ENCODE measurements at regions not wholly inside any gene's neighbourhood (a gene's known extent, or its start where the extent isn't known, plus 50 kb on each side); places are given as distances from the start of the nearest gene placed in this dataset.

GRCh38 chr7:46202379-46202778 lies 281.3 kb upstream of the IGFBP3 start:
- DNase-seq (ENCODE audit: low read depth), result no peak

GRCh38 chr7:46201961-46202360 lies 280.9 kb upstream of the IGFBP3 start:
- no peak for DNase-seq (ENCODE audit: low read depth)

- no peak for DNase-seq (ENCODE audit: low read depth)
Measured at GRCh38 chr7:46198701-46199100, 277.6 kb upstream of the IGFBP3 start.

GRCh38 chr7:46197785-46198540 lies 276.9 kb upstream of the IGFBP3 start:
- DNase-seq (ENCODE audit: low read depth), result no peak

- no peak for DNase-seq (ENCODE audit: low read depth)
Measured at GRCh38 chr7:46195934-46196333, 274.9 kb upstream of the IGFBP3 start.

GRCh38 chr7:46192271-46192670 lies 271.2 kb upstream of the IGFBP3 start:
- DNase-seq (ENCODE audit: low read depth), result no peak

GRCh38 chr7:46191776-46192175 lies 270.7 kb upstream of the IGFBP3 start:
- no peak for DNase-seq (ENCODE audit: low read depth)

GRCh38 chr7:46191296-46191695 lies 270.2 kb upstream of the IGFBP3 start:
- DNase-seq (ENCODE audit: low read depth), result no peak

- DNase-seq (ENCODE audit: low read depth), result no peak
Measured at GRCh38 chr7:46189255-46189790, 268.3 kb upstream of the IGFBP3 start.

- DNase-seq (ENCODE audit: low read depth), result no peak
Measured at GRCh38 chr7:46186131-46186530, 265.1 kb upstream of the IGFBP3 start.

- DNase-seq (ENCODE audit: low read depth), result no peak
Measured at GRCh38 chr7:46179061-46179610, 258.1 kb upstream of the IGFBP3 start.

- DNase-seq (ENCODE audit: low read depth), result peak; percentile 46
Measured at GRCh38 chr7:46178661-46179060, 257.6 kb upstream of the IGFBP3 start.

GRCh38 chr7:46177821-46178220 lies 256.7 kb upstream of the IGFBP3 start:
- DNase-seq (ENCODE audit: low read depth), result no peak

- DNase-seq (ENCODE audit: low read depth), result no peak
Measured at GRCh38 chr7:46175221-46175620, 254.1 kb upstream of the IGFBP3 start.

- no peak for DNase-seq (ENCODE audit: low read depth)
Measured at GRCh38 chr7:46174196-46174580, 253.1 kb upstream of the IGFBP3 start.

- DNase-seq (ENCODE audit: low read depth), result no peak
Measured at GRCh38 chr7:46173476-46174195, 252.6 kb upstream of the IGFBP3 start.

- DNase-seq (ENCODE audit: low read depth), result no peak
Measured at GRCh38 chr7:46170792-46171191, 249.7 kb upstream of the IGFBP3 start.

- no peak for DNase-seq (ENCODE audit: low read depth)
Measured at GRCh38 chr7:46170021-46170420, 248.9 kb upstream of the IGFBP3 start.

- no peak for DNase-seq (ENCODE audit: low read depth)
Measured at GRCh38 chr7:46169384-46169755, 248.3 kb upstream of the IGFBP3 start.

- DNase-seq (ENCODE audit: low read depth), result no peak
Measured at GRCh38 chr7:46168671-46169383, 247.8 kb upstream of the IGFBP3 start.

- DNase-seq (ENCODE audit: low read depth), result no peak
Measured at GRCh38 chr7:46168231-46168630, 247.2 kb upstream of the IGFBP3 start.

- no peak for DNase-seq (ENCODE audit: low read depth)
Measured at GRCh38 chr7:46165276-46165675, 244.2 kb upstream of the IGFBP3 start.

- no peak for DNase-seq (ENCODE audit: low read depth)
Measured at GRCh38 chr7:46164629-46165028, 243.6 kb upstream of the IGFBP3 start.
